ENCODE measurements at regions not wholly inside any gene's neighbourhood (a gene's known extent, or its start where the extent isn't known, plus 50 kb on each side); places are given as distances from the start of the nearest gene placed in this dataset.

DNA sequence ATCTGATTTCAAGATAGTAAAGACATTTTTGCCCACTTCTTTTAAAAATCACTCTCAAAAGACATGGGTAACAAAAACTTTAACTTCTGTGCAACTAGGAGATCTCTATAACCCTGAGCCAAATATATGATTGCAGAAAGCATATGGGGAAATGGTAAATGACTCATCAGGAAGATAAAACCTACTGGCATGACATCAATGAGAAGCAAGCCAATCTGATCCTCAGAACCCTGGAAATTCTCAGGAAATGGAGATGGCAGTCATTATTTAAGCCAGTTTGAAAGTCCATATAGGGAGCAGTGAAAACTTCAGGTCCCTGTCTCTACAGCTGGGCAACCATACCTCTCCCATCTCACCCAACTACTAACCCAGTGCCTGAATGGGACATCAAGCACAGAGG lies 249.7 kb upstream of the NREP start:
- Histone ChIP-seq H3K9me3 (ENCODE audit: insufficient read depth, low read depth) (no peaks in the 10 kb centered on the region), H3K9me2 (ENCODE audit: insufficient read depth) (peaks cover 2% of the 10 kb centered on the region; the same call in 1 of the 2 replicates), H3K4me1 (replicated peaks; ENCODE audit: insufficient read depth) (no peaks in the 10 kb centered on the region), H3K27me3 (ENCODE audit: insufficient read depth, low read depth) (no peaks in the 10 kb centered on the region), H4K20me1 (ENCODE audit: insufficient read depth) (no peaks in the 10 kb centered on the region), H3K27ac (no peak overlapping the region), H3K79me2 (ENCODE audit: low read depth) (no peaks in the 10 kb centered on the region), H2AFZ (no peak overlapping the region), H3K36me3 (ENCODE audit: low read depth) (no peaks in the 10 kb centered on the region), H3K4me2 (no peak overlapping the region), H3K4me3 (no peak overlapping the region), H3F3A (ENCODE audit: insufficient read depth, low read depth) (no peaks in the 10 kb centered on the region)
- no TSS peak for BruUV-seq (replicated peaks)
- ChIA-PET CTCF (no interaction called here), POLR2A (ENCODE audit: unreplicated experiment) (no interaction called here)
- TF ChIP-seq, protein P1, sequence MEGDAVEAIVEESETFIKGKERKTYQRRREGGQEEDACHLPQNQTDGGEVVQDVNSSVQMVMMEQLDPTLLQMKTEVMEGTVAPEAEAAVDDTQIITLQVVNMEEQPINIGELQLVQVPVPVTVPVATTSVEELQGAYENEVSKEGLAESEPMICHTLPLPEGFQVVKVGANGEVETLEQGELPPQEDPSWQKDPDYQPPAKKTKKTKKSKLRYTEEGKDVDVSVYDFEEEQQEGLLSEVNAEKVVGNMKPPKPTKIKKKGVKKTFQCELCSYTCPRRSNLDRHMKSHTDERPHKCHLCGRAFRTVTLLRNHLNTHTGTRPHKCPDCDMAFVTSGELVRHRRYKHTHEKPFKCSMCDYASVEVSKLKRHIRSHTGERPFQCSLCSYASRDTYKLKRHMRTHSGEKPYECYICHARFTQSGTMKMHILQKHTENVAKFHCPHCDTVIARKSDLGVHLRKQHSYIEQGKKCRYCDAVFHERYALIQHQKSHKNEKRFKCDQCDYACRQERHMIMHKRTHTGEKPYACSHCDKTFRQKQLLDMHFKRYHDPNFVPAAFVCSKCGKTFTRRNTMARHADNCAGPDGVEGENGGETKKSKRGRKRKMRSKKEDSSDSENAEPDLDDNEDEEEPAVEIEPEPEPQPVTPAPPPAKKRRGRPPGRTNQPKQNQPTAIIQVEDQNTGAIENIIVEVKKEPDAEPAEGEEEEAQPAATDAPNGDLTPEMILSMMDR (conservative IDR thresholded peaks at IDR 0.05), result no peak
- no peak for DNase-seq
- intact Hi-C loops (cut with micrococcal nuclease; ENCODE audit: unreplicated experiment), result no loop called here

DNA sequence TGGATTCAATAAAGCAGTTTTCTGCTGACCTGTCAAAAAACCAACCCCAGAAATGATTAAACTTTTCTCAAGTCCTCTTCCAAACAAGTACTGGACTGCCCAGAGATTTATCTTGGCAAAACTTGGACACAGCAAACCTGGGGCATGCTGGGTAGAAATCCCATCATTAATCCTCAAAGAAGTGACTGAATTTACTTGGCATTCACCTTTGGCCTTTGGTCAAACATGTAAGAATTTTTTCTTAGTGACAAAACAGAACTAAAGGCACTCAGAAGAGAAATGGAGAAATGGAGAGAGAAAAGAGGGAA lies 248.6 kb upstream of the NREP start:
- no peak overlapping the region for H3K4me3 ChIP-seq
- H3K9me3 ChIP-seq (ENCODE audit: insufficient read depth, low read depth), result no peaks in the 10 kb centered on the region
- ChIA-PET POLR2A (ENCODE audit: unreplicated experiment) (no interaction called here), CTCF (no interaction called here)
- no peaks in the 10 kb centered on the region for H4K20me1 ChIP-seq (ENCODE audit: insufficient read depth)
- no peaks in the 10 kb centered on the region for H3K79me2 ChIP-seq (ENCODE audit: low read depth)
- H3K27me3 ChIP-seq (ENCODE audit: insufficient read depth, low read depth), result no peaks in the 10 kb centered on the region
- no peak overlapping the region for H3K4me2 ChIP-seq
- no peaks in the 10 kb centered on the region for H3F3A ChIP-seq (ENCODE audit: insufficient read depth, low read depth)
- H3K4me1 ChIP-seq (replicated peaks; ENCODE audit: insufficient read depth), result no peaks in the 10 kb centered on the region
- peaks cover 2% of the 10 kb centered on the region; the same call in 1 of the 2 replicates for H3K9me2 ChIP-seq (ENCODE audit: insufficient read depth)
- DNase-seq, result no peak
- BruUV-seq (replicated peaks), result no TSS peak
- no peak overlapping the region for H2AFZ ChIP-seq
- TF ChIP-seq, protein P1 (conservative IDR thresholded peaks at IDR 0.05), result no peak
- no peak for TF ChIP-seq EZH2 (IDR thresholded peaks at IDR 0.05; ENCODE audit: low read depth)
- intact Hi-C loops (cut with micrococcal nuclease; ENCODE audit: unreplicated experiment), result no loop called here
- H3K36me3 ChIP-seq (ENCODE audit: low read depth), result no peaks in the 10 kb centered on the region
- H3K27ac ChIP-seq, result no peak overlapping the region

DNA sequence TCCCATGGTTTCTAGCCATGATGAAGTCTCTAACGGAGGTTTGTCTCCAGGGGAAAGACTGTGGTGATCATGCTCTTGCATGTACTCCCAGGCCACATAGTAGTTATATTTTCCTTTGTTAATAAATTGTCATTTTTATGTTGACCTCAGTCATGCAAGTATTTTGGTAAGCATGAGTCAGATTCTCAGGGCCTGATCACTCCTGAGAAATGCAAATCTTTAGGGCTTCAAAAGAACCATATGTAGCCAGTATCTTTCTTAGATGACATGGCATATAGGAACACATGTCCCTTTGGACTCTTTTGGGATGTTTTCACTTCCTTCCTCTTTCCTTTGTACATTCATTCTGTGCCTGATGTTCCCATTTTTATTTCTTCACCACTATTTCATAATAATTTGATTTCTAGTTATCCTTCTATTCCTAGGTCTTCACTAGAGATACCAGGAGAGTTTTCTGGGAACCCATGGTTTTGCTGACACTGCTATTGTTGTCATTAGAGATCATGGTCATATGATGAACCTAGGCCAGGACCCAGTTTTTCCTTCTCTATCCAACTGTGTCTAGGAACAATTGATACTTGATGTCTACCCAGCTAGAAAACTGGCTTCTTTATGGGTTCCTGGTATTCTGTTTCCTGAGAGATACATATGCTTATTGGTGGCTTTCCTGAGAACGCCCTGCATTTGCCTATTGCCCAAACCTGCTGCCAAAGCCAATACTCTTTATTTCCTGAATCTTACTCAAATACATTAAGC lies 248.1 kb upstream of the NREP start:
- ChIA-PET CTCF (no interaction called here), POLR2A (ENCODE audit: unreplicated experiment) (no interaction called here)
- H3K79me2 ChIP-seq (ENCODE audit: low read depth), result no peaks in the 10 kb centered on the region
- H4K20me1 ChIP-seq (ENCODE audit: insufficient read depth), result no peaks in the 10 kb centered on the region
- BruUV-seq (replicated peaks), result no TSS peak
- H3K9me2 ChIP-seq (ENCODE audit: insufficient read depth), result peaks cover 2% of the 10 kb centered on the region; the same call in 1 of the 2 replicates
- no peak overlapping the region for H3K27ac ChIP-seq
- no peaks in the 10 kb centered on the region for H3K36me3 ChIP-seq (ENCODE audit: low read depth)
- intact Hi-C loops (cut with micrococcal nuclease; ENCODE audit: unreplicated experiment), result no loop called here
- DNase-seq, result no peak
- no peak overlapping the region for H3K4me3 ChIP-seq
- no peaks in the 10 kb centered on the region for H3F3A ChIP-seq (ENCODE audit: insufficient read depth, low read depth)
- H3K4me2 ChIP-seq, result no peak overlapping the region
- H2AFZ ChIP-seq, result no peak overlapping the region
- no peaks in the 10 kb centered on the region for H3K27me3 ChIP-seq (ENCODE audit: insufficient read depth, low read depth)
- TF ChIP-seq EZH2 (IDR thresholded peaks at IDR 0.05; ENCODE audit: low read depth), result no peak
- TF ChIP-seq, protein P1 (conservative IDR thresholded peaks at IDR 0.05), result no peak
- no peaks in the 10 kb centered on the region for H3K9me3 ChIP-seq (ENCODE audit: insufficient read depth, low read depth)
- H3K4me1 ChIP-seq (replicated peaks; ENCODE audit: insufficient read depth), result no peaks in the 10 kb centered on the region
